ENCODE measurements at regions not wholly inside any gene's neighbourhood (a gene's known extent, or its start where the extent isn't known, plus 50 kb on each side); places are given as distances from the start of the nearest gene placed in this dataset.
"Not testable (repeated sequence)": the region's sequence is repeated elsewhere in the genome, so short reads cannot be mapped to it uniquely, and the experiment has no call there.

- no peaks in the 10 kb centered on the region for H3K9me3 ChIP-seq (ENCODE audit: control extremely low read depth in 1 of 5, control insufficient read depth in 4 of 5, insufficient read depth in 2 of 5, low read depth in 1 of 5, low read length in 4 of 5)
- no peak overlapping the region for H3K4me3 ChIP-seq (ENCODE audit: control insufficient read depth in 1 of 7, extremely low read depth in 1 of 7, insufficient read depth in 4 of 7, low read depth in 2 of 7, low read length in 6 of 7)
- 100% methylated on average over 5 of the region's 7 CpGs for WGBS (ENCODE audit: insufficient coverage)
- peaks cover 0 to 2% (median 0%) of the 10 kb centered on the region in 5 experiments for H3K27me3 ChIP-seq (replicated peaks in 2 of 5; ENCODE audit: control insufficient read depth in 4 of 5, insufficient read depth in 5 of 5, low read length in 4 of 5)
- H3K4me1 ChIP-seq (ENCODE audit: control extremely low read depth in 1 of 4, control insufficient read depth in 4 of 4, insufficient read depth in 4 of 4, low read length in 3 of 4) = peaks cover 0 to 8% (median 5%) of the 10 kb centered on the region in 4 experiments
- H3K27ac ChIP-seq (ENCODE audit: insufficient read depth in 1 of 2, low read depth in 1 of 2, low read length in 2 of 2, poor library complexity in 1 of 2, severe bottlenecking in 2 of 2) = no peak overlapping the region
- no peaks in the 10 kb centered on the region for H3K36me3 ChIP-seq (ENCODE audit: control insufficient read depth in 4 of 4, insufficient read depth in 4 of 4, low read length in 3 of 4)
- CTCF ChIA-PET = interaction anchor here (0.7 to 12.3 kb wide), 6 partner anchors 11 to 228 kb away, joined by 3 to 138 read pairs (median 5); no protein-coding TSS in a partner anchor
- no peak for DNase-seq
- POLR2A ChIA-PET = interaction anchor here (0.6 kb wide), 1 partner anchor 13 kb away, joined by 4 read pairs; no protein-coding TSS in a partner anchor
These were observed 77.3 kb upstream of the NFASC start for GRCh38 chr1:204793259-204793914.

DNA sequence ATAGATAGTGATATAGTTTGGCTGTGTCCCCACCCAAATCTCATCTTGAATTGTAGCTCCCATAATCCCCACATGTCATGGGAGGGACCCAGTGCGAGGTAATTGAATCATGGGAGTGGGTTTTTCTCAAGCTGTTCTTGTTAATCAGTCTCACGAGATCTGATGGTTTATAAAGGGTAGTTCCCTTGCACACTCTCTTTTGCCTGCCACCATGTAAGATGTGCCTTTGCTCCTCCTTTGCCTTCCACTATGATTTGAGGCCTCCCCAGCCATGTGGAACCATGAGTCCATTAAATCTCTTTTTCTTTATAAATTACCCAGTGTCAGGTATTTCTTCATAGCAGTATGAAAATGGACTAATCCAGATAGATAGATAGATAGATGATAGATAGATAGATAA lies 73.8 kb upstream of the NFASC start:
- H3K36me3 ChIP-seq (ENCODE audit: control insufficient read depth in 4 of 4, insufficient read depth in 4 of 4, low read length in 3 of 4); H3K27ac ChIP-seq (ENCODE audit: insufficient read depth in 1 of 2, low read depth in 1 of 2, low read length in 2 of 2, poor library complexity in 1 of 2, severe bottlenecking in 2 of 2); H3K4me3 ChIP-seq (ENCODE audit: control insufficient read depth in 1 of 7, extremely low read depth in 1 of 7, insufficient read depth in 4 of 7, low read depth in 2 of 7, low read length in 6 of 7); H3K27me3 ChIP-seq (replicated peaks in 2 of 5; ENCODE audit: control insufficient read depth in 4 of 5, insufficient read depth in 5 of 5, low read length in 4 of 5); H3K9me3 ChIP-seq (ENCODE audit: control extremely low read depth in 1 of 5, control insufficient read depth in 4 of 5, insufficient read depth in 2 of 5, low read depth in 1 of 5, low read length in 4 of 5); H3K4me1 ChIP-seq (ENCODE audit: control extremely low read depth in 1 of 4, control insufficient read depth in 4 of 4, insufficient read depth in 4 of 4, low read length in 3 of 4); DNase-seq; POLR2A ChIA-PET: not testable (repeated sequence)
- WGBS (ENCODE audit: insufficient coverage) = 100% methylated on average over 1 of the region's 2 CpGs
- CTCF ChIA-PET = interaction anchor here (1.1 to 12.3 kb wide), 2 partner anchors 7 to 14 kb away, joined by 3 to 138 read pairs; no protein-coding TSS in a partner anchor

DNA sequence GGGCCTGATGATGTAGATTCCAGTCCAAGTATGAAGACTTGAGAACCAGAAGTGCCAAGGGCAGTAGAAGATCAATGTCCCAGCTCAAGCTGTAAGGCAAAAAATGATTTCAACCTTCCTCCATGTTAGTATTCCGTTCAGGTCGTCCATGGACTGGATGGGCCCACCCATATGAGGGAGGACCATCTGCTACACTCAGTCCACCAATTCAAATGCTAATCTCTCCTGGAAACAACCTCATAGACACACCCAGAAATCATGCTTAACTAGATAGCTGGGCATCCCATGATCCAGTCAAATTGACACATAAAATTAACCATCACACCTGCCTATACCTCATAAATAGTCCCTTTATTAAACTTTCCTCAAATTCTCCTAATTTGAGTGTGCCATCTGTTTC lies 73.3 kb upstream of the NFASC start:
- no peaks in the 10 kb centered on the region for H3K36me3 ChIP-seq (ENCODE audit: control insufficient read depth in 4 of 4, insufficient read depth in 4 of 4, low read length in 3 of 4)
- no peaks in the 10 kb centered on the region for H3K9me3 ChIP-seq (ENCODE audit: control extremely low read depth in 1 of 5, control insufficient read depth in 4 of 5, insufficient read depth in 2 of 5, low read depth in 1 of 5, low read length in 4 of 5)
- H3K4me3 ChIP-seq (ENCODE audit: control insufficient read depth in 1 of 7, extremely low read depth in 1 of 7, insufficient read depth in 4 of 7, low read depth in 2 of 7, low read length in 6 of 7) = no peak overlapping the region
- ChIA-PET POLR2A (no interaction called here), CTCF (interaction anchor here (1.1 to 12.3 kb wide), 2 partner anchors 7 to 14 kb away, joined by 3 to 138 read pairs; no protein-coding TSS in a partner anchor)
- no peak for DNase-seq
- peaks cover 0 to 2% (median 0%) of the 10 kb centered on the region in 5 experiments for H3K27me3 ChIP-seq (replicated peaks in 2 of 5; ENCODE audit: control insufficient read depth in 4 of 5, insufficient read depth in 5 of 5, low read length in 4 of 5)
- H3K27ac ChIP-seq (ENCODE audit: insufficient read depth in 1 of 2, low read depth in 1 of 2, low read length in 2 of 2, poor library complexity in 1 of 2, severe bottlenecking in 2 of 2) = no peak overlapping the region
- no CpG with 5 or more reads among the region's 2 CpGs for WGBS (ENCODE audit: insufficient coverage)
- peaks cover 0 to under 1% (median 0%) of the 10 kb centered on the region in 4 experiments for H3K4me1 ChIP-seq (ENCODE audit: control extremely low read depth in 1 of 4, control insufficient read depth in 4 of 4, insufficient read depth in 4 of 4, low read length in 3 of 4)

DNA sequence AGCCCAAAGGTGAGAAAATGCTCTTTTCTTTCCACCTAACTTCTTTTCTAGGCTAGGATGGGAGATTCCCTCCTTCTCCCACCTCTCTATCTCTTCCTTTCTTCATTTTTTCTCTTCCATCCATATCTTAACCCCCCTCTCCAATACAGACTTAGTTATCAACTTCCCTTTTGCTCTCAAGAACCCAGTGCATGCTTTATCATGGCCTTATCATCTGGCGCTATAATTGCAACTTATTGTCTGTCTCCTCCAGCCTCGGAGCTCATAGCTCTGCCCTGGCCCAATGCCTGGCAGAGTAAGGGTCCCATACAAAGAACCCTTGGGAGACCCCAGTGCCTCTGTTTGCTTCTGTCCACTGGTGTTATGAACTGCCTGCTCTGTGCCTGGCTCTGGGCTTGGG lies 71.0 kb upstream of the NFASC start:
- Histone ChIP-seq H3K27ac (ENCODE audit: insufficient read depth in 1 of 2, low read depth in 1 of 2, low read length in 2 of 2, poor library complexity in 1 of 2, severe bottlenecking in 2 of 2) (no peak overlapping the region), H3K27me3 (replicated peaks in 2 of 5; ENCODE audit: control insufficient read depth in 4 of 5, insufficient read depth in 5 of 5, low read length in 4 of 5) (peaks cover 0 to 2% (median 0%) of the 10 kb centered on the region in 5 experiments), H3K9me3 (ENCODE audit: control extremely low read depth in 1 of 5, control insufficient read depth in 4 of 5, insufficient read depth in 2 of 5, low read depth in 1 of 5, low read length in 4 of 5) (no peaks in the 10 kb centered on the region), H3K36me3 (ENCODE audit: control insufficient read depth in 4 of 4, insufficient read depth in 4 of 4, low read length in 3 of 4) (no peaks in the 10 kb centered on the region), H3K4me3 (ENCODE audit: control insufficient read depth in 1 of 7, extremely low read depth in 1 of 7, insufficient read depth in 4 of 7, low read depth in 2 of 7, low read length in 6 of 7) (no peak overlapping the region), H3K4me1 (ENCODE audit: control extremely low read depth in 1 of 4, control insufficient read depth in 4 of 4, insufficient read depth in 4 of 4, low read length in 3 of 4) (peaks cover 3 to 12% (median 9%) of the 10 kb centered on the region in 4 experiments)
- ChIA-PET CTCF (interaction anchor here (1.4 to 8.2 kb wide), 2 partner anchors 7 to 13 kb away, joined by 3 to 138 read pairs; no protein-coding TSS in a partner anchor), POLR2A (no interaction called here)
- 33% methylated on average over 2 of the region's 2 CpGs for WGBS (ENCODE audit: insufficient coverage)
- peak in 2 of 3 donors; percentile 14 to 30 for DNase-seq

DNA sequence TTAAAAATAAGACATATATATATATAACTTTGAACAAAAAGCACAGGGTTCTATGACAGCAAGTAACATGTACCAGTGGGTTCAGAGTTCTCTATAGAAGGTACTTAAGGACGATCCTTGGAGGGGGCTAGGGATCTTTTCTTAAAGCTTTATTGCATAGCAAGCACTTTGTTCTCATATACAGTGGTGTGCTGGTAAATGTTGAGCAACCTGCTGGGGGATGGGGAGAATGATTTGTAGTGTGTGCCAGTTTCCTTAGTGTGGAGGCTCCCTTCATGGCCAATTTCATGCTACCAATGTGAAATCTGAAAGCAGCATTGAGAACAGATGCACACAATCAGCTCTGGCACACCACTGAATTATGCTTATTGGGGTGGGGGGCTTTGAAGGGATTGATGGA lies 69.5 kb upstream of the NFASC start:
- POLR2A ChIA-PET = no interaction called here
- WGBS (ENCODE audit: insufficient coverage) = 100% methylated on average over 1 of the region's 1 CpG
- no peaks in the 10 kb centered on the region for H3K36me3 ChIP-seq (ENCODE audit: control insufficient read depth in 4 of 4, insufficient read depth in 4 of 4, low read length in 3 of 4)
- H3K4me1 ChIP-seq (ENCODE audit: control extremely low read depth in 1 of 4, control insufficient read depth in 4 of 4, insufficient read depth in 4 of 4, low read length in 3 of 4) = peaks cover 3 to 12% (median 9%) of the 10 kb centered on the region in 4 experiments
- no peaks in the 10 kb centered on the region for H3K9me3 ChIP-seq (ENCODE audit: control extremely low read depth in 1 of 5, control insufficient read depth in 4 of 5, insufficient read depth in 2 of 5, low read depth in 1 of 5, low read length in 4 of 5)
- CTCF ChIA-PET = interaction anchor here (8.2 to 9.4 kb wide), 2 partner anchors 8 to 231 kb away, joined by 138 to 168 read pairs; no protein-coding TSS in a partner anchor
- no peak for DNase-seq
- H3K27ac ChIP-seq (ENCODE audit: insufficient read depth in 1 of 2, low read depth in 1 of 2, low read length in 2 of 2, poor library complexity in 1 of 2, severe bottlenecking in 2 of 2) = no peak overlapping the region
- H3K4me3 ChIP-seq (ENCODE audit: control insufficient read depth in 1 of 7, extremely low read depth in 1 of 7, insufficient read depth in 4 of 7, low read depth in 2 of 7, low read length in 6 of 7) = no peak overlapping the region
- peaks cover 0 to 2% (median 0%) of the 10 kb centered on the region in 5 experiments for H3K27me3 ChIP-seq (replicated peaks in 2 of 5; ENCODE audit: control insufficient read depth in 4 of 5, insufficient read depth in 5 of 5, low read length in 4 of 5)

GRCh38 chr1:204802401-204803175 lies 68.1 kb upstream of the NFASC start:
- H3K4me3 ChIP-seq (ENCODE audit: control insufficient read depth in 1 of 7, extremely low read depth in 1 of 7, insufficient read depth in 4 of 7, low read depth in 2 of 7, low read length in 6 of 7) = no peak overlapping the region
- peaks cover 3 to 20% (median 10%) of the 10 kb centered on the region in 4 experiments for H3K4me1 ChIP-seq (ENCODE audit: control extremely low read depth in 1 of 4, control insufficient read depth in 4 of 4, insufficient read depth in 4 of 4, low read length in 3 of 4)
- H3K27ac ChIP-seq (ENCODE audit: insufficient read depth in 1 of 2, low read depth in 1 of 2, low read length in 2 of 2, poor library complexity in 1 of 2, severe bottlenecking in 2 of 2) = no peak overlapping the region
- CTCF ChIA-PET = interaction anchor here (0.6 to 9.4 kb wide), 6 partner anchors 10 to 239 kb away, joined by 3 to 168 read pairs (median 3); no protein-coding TSS in a partner anchor
- H3K27me3 ChIP-seq (replicated peaks in 2 of 5; ENCODE audit: control insufficient read depth in 4 of 5, insufficient read depth in 5 of 5, low read length in 4 of 5) = peaks cover 0 to 2% (median 0%) of the 10 kb centered on the region in 5 experiments
- H3K36me3 ChIP-seq (ENCODE audit: control insufficient read depth in 4 of 4, insufficient read depth in 4 of 4, low read length in 3 of 4) = no peaks in the 10 kb centered on the region
- no peaks in the 10 kb centered on the region for H3K9me3 ChIP-seq (ENCODE audit: control extremely low read depth in 1 of 5, control insufficient read depth in 4 of 5, insufficient read depth in 2 of 5, low read depth in 1 of 5, low read length in 4 of 5)
- WGBS (ENCODE audit: insufficient coverage) = 56% methylated on average over 6 of the region's 9 CpGs
- DNase-seq = peak in 2 of 3 donors; percentile 18 to 30
- POLR2A ChIA-PET = no interaction called here
